ENCODE measurements at regions not wholly inside any gene's neighbourhood (a gene's known extent, or its start where the extent isn't known, plus 50 kb on each side); places are given as distances from the start of the nearest gene placed in this dataset.

DNA sequence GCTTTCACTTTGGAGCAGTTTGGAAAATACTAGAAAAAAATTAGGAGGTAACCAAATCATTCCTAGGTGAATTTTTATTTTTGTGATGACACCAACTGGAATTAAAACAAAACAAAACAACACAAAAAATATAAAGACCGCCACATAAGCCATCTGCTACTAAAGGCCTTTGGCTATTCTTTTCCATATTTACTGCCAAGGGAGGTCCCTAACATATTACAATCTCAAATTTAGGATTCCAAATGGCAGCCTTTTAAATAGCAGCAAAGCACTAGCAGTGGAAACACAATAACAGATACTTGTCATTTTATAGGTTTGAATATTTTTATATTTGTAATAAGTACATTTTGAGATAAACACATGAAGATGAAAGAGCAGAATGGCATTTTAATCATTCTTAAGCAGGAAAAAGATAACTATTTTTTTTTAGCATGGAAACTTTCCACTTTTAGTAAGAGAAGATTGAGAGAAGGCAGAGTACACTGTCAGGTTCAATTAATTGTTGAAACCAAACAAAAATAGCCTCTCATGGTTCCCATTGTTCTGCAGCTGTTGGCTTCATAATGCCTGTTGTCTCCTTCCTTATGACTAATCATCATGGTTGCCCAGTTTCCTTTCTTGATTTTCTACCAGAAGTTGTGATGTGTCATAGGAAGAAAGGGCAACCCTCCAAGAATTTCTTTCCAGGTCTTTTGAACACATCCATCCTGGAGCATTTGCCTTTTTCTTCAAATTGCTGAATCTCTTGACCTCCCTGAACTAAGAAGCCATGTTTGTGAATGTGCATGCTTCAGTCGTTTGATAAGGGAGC is 219.0 kb upstream of the EMCN start:
- H3K4me1 ChIP-seq (ENCODE audit: control insufficient read depth, insufficient read depth, low read length, poor library complexity, severe bottlenecking) = peaks cover 13% of the 10 kb centered on the region
- no peaks in the 10 kb centered on the region for H3K9me3 ChIP-seq (ENCODE audit: control insufficient read depth, low read length)
- peak overlapping the region; percentile 77 for H3K27ac ChIP-seq (ENCODE audit: low read depth, low read length, severe bottlenecking)
- H3K4me3 ChIP-seq (ENCODE audit: extremely low read depth, insufficient read depth, low read length, poor library complexity, severe bottlenecking) = no peak overlapping the region
- WGBS, 2 experiments (ENCODE audit: insufficient coverage in 2 of 2) = 60 to 86% methylated on average over 1 to 2 of the region's 2 CpGs
- no peaks in the 10 kb centered on the region for H3K36me3 ChIP-seq (ENCODE audit: control insufficient read depth, insufficient read depth, low read length)

DNA sequence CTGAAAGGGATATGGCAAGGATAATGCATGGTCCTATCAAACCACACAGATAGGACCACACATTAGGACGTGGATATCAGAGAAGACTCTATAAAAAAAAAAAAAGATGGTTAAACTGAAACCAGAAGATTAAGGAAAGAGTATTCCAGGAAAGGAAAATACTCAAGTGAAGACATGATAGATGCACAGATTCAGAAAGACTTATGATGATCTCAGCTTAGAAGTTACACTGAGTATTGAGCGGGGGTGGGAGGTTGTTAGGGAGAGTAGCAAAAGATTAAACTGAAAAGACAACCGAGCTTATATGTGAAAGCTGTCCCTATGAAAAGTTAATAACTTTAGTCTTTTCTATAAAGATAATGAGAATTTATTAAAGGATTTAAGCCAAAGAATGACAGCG is 211.0 kb upstream of the EMCN start:
- Histone ChIP-seq H3K9me3 (ENCODE audit: control insufficient read depth, low read length) (no peaks in the 10 kb centered on the region), H3K4me1 (ENCODE audit: control insufficient read depth, insufficient read depth, low read length, poor library complexity, severe bottlenecking) (no peaks in the 10 kb centered on the region), H3K4me3 (ENCODE audit: extremely low read depth, insufficient read depth, low read length, poor library complexity, severe bottlenecking) (no peak overlapping the region), H3K36me3 (ENCODE audit: control insufficient read depth, insufficient read depth, low read length) (no peaks in the 10 kb centered on the region), H3K27ac (ENCODE audit: low read depth, low read length, severe bottlenecking) (no peak overlapping the region)
- WGBS, 2 experiments (ENCODE audit: insufficient coverage in 2 of 2) = 86 to 100% methylated on average over 1 of the region's 4 CpGs

DNA sequence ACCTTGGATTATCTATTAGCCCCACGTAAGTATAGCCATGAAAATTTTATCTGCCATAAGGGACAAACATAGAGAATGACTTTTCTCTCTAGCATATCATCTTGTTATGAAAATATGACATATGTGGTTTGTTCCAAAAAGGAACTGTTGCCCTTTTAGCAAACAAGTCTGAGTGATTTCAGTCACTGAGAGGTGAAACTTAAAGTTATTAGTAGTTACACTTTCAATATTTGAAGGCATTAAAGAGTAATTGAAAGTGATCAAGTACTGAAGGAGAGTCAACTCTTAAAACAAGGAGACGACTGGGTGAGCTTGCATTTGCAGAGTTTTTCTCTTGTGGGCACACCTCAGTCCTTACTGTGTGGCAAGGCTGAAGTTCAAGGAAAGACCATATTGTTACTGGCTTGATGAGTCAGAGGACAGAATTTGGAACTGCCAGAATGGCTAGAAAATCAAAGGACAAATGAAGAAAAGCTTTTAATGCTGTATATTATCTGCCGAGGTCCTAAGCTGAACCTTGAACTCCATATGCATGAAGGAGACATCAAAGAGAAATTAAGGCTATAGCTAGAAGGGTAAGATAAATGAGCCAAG is 205.1 kb upstream of the EMCN start:
- Histone ChIP-seq H3K27ac (ENCODE audit: low read depth, low read length, severe bottlenecking) (no peak overlapping the region), H3K9me3 (ENCODE audit: control insufficient read depth, low read length) (no peaks in the 10 kb centered on the region), H3K4me1 (ENCODE audit: control insufficient read depth, insufficient read depth, low read length, poor library complexity, severe bottlenecking) (no peaks in the 10 kb centered on the region), H3K36me3 (ENCODE audit: control insufficient read depth, insufficient read depth, low read length) (no peaks in the 10 kb centered on the region), H3K4me3 (ENCODE audit: extremely low read depth, insufficient read depth, low read length, poor library complexity, severe bottlenecking) (no peak overlapping the region)
- 92 to 100% methylated on average over 2 to 3 of the region's 3 CpGs for WGBS, 2 experiments (ENCODE audit: insufficient coverage in 2 of 2)

DNA sequence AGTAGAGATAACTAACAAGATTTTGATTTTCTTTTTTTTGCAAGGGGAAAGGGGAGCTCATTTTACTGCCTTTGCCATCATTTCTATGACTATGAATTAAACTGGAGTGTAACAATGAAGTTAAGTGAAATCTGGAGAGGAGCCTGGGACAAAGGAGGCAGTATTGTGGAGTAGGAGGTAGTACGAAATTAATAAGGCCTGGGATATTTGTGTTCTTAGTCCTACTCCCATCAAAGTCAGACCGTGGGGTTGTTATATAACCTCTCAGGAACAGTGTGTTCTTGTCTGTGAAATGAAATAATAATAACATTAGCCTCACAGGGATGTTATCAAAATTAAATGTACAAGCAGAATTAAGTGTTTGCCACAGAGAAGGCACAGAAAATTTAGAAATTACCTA is 204.3 kb upstream of the EMCN start:
- Histone ChIP-seq H3K4me1 (ENCODE audit: control insufficient read depth, insufficient read depth, low read length, poor library complexity, severe bottlenecking) (no peaks in the 10 kb centered on the region), H3K36me3 (ENCODE audit: control insufficient read depth, insufficient read depth, low read length) (no peaks in the 10 kb centered on the region), H3K4me3 (ENCODE audit: extremely low read depth, insufficient read depth, low read length, poor library complexity, severe bottlenecking) (no peak overlapping the region), H3K9me3 (ENCODE audit: control insufficient read depth, low read length) (no peaks in the 10 kb centered on the region), H3K27ac (ENCODE audit: low read depth, low read length, severe bottlenecking) (no peak overlapping the region)
- no CpG with 5 or more reads among the region's 2 CpGs for WGBS, 2 experiments (ENCODE audit: insufficient coverage in 2 of 2)

DNA sequence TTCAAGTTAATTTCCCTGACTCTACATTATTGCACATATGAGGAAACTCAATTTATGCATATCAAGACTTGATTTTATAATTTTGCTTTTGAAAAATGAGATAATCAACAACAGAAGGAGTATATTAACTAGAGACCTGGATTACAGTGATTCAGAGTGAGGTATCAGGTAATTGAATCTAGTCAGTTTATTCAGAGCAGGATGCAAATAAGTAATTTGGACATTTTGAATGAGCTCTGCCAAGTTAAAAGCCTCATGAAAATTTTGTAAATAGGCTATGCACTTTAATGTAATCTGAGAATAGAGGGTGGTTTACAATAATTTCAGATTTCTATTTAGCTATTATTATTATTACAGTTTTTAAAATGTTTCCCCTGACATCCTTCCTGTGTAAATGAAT is 203.7 kb upstream of the EMCN start:
- H3K9me3 ChIP-seq (ENCODE audit: control insufficient read depth, low read length) = no peaks in the 10 kb centered on the region
- H3K27ac ChIP-seq (ENCODE audit: low read depth, low read length, severe bottlenecking) = no peak overlapping the region
- H3K4me3 ChIP-seq (ENCODE audit: extremely low read depth, insufficient read depth, low read length, poor library complexity, severe bottlenecking) = no peak overlapping the region
- no peaks in the 10 kb centered on the region for H3K4me1 ChIP-seq (ENCODE audit: control insufficient read depth, insufficient read depth, low read length, poor library complexity, severe bottlenecking)
- H3K36me3 ChIP-seq (ENCODE audit: control insufficient read depth, insufficient read depth, low read length) = no peaks in the 10 kb centered on the region

DNA sequence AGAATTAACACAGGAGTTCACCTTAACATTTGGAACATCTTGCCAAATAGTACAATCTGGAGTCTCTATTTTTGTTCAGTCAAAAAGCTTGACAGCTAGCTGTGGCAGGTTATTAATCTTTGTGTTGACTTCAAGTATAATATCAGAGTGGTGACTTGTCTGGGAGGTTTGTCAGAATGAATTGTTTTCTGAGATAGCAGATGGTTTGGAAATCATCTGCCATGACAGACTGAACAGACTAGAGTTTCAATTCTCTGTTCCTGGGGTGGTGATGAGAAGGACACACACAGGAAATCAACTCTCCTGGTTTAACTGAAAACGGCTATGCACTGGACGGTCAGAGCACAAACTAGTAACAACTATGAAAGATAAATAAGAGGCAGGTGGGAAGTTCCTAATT is 203.3 kb upstream of the EMCN start:
- Histone ChIP-seq H3K9me3 (ENCODE audit: control insufficient read depth, low read length) (no peaks in the 10 kb centered on the region), H3K4me1 (ENCODE audit: control insufficient read depth, insufficient read depth, low read length, poor library complexity, severe bottlenecking) (no peaks in the 10 kb centered on the region), H3K4me3 (ENCODE audit: extremely low read depth, insufficient read depth, low read length, poor library complexity, severe bottlenecking) (no peak overlapping the region), H3K36me3 (ENCODE audit: control insufficient read depth, insufficient read depth, low read length) (no peaks in the 10 kb centered on the region), H3K27ac (ENCODE audit: low read depth, low read length, severe bottlenecking) (no peak overlapping the region)
- 100% methylated on average over 2 of the region's 2 CpGs; no CpG with 5 or more reads in 1 of the 2 experiments for WGBS, 2 experiments (ENCODE audit: insufficient coverage in 2 of 2)

DNA sequence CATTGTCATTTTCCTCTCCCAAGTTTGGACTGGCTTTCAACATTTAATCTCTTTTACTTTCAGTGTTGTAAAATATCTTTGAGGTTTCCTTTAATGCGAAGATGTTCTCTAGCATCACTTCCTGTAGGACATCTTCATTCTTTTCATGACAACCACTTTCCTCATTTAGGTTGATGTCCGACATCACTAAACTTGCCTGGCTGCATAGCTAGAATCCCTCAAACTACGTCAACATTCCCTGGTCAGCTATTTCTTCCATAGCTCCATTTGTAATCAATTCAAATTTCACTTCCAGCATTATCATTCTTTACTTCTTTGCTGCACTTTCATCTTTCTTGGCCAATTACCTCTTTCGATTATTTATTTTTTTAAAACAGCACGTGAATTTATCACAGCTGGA is 198.6 kb upstream of the EMCN start:
- Histone ChIP-seq H3K36me3 (ENCODE audit: control insufficient read depth, insufficient read depth, low read length) (no peaks in the 10 kb centered on the region), H3K9me3 (ENCODE audit: control insufficient read depth, low read length) (no peaks in the 10 kb centered on the region), H3K4me1 (ENCODE audit: control insufficient read depth, insufficient read depth, low read length, poor library complexity, severe bottlenecking) (no peaks in the 10 kb centered on the region), H3K4me3 (ENCODE audit: extremely low read depth, insufficient read depth, low read length, poor library complexity, severe bottlenecking) (no peak overlapping the region), H3K27ac (ENCODE audit: low read depth, low read length, severe bottlenecking) (no peak overlapping the region)
- 91 to 92% methylated on average over 5 of the region's 5 CpGs for WGBS, 2 experiments (ENCODE audit: insufficient coverage in 2 of 2)

DNA sequence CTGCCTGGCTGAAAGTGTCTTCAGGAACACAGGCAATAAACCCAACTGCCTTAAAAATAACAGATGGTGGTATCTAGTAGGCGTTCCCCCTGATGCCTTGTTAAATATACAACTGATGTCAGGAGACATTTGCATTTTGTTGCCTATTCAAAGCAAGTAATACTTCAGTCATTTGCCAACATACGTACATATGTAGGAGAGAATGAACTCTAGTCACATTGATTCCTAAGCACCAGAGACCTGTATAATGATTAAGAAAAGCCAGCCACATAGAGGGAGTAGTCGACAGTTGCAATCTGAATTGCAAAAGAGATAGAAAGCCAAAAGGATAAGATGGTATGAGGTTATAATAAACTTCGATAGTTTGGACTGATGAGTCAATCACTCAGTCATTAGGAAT is 191.0 kb upstream of the EMCN start:
- WGBS, 2 experiments (ENCODE audit: insufficient coverage in 2 of 2) = 81 to 100% methylated on average over 2 of the region's 4 CpGs

DNA sequence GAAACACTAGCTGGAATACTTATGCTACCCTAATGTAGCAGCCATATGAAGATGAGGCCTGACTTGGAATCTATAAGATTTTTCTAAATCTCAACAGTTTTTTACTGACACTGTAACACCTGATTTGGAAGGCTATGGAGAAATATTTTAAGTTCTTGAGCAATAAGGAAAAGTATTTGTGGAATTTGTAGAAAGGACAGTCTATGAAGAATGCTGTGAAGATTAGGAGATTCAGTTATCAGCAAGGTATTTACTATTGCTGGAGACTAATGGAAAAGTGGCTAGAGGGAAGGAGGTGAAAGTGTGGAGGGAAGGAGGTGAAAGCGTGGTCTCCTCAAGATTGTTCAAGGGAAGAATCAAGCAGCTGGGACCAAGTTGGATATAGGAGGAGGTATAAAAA is 190.0 kb upstream of the EMCN start:
- 93 to 100% methylated on average over 1 of the region's 1 CpG for WGBS, 2 experiments (ENCODE audit: insufficient coverage in 2 of 2)
- H3K9me3 ChIP-seq (ENCODE audit: control insufficient read depth, low read length) = no peaks in the 10 kb centered on the region
- no peak overlapping the region for H3K4me3 ChIP-seq (ENCODE audit: extremely low read depth, insufficient read depth, low read length, poor library complexity, severe bottlenecking)
- H3K36me3 ChIP-seq (ENCODE audit: control insufficient read depth, insufficient read depth, low read length) = no peaks in the 10 kb centered on the region
- H3K4me1 ChIP-seq (ENCODE audit: control insufficient read depth, insufficient read depth, low read length, poor library complexity, severe bottlenecking) = no peaks in the 10 kb centered on the region
- no peak overlapping the region for H3K27ac ChIP-seq (ENCODE audit: low read depth, low read length, severe bottlenecking)

More for the DNA sequence above, 191.0 kb upstream of the EMCN start:
- Histone ChIP-seq H3K36me3 (ENCODE audit: control insufficient read depth, insufficient read depth, low read length) (no peaks in the 10 kb centered on the region), H3K4me1 (ENCODE audit: control insufficient read depth, insufficient read depth, low read length, poor library complexity, severe bottlenecking) (no peaks in the 10 kb centered on the region), H3K9me3 (ENCODE audit: control insufficient read depth, low read length) (no peaks in the 10 kb centered on the region), H3K4me3 (ENCODE audit: extremely low read depth, insufficient read depth, low read length, poor library complexity, severe bottlenecking) (no peak overlapping the region), H3K27ac (ENCODE audit: low read depth, low read length, severe bottlenecking) (no peak overlapping the region)

DNA sequence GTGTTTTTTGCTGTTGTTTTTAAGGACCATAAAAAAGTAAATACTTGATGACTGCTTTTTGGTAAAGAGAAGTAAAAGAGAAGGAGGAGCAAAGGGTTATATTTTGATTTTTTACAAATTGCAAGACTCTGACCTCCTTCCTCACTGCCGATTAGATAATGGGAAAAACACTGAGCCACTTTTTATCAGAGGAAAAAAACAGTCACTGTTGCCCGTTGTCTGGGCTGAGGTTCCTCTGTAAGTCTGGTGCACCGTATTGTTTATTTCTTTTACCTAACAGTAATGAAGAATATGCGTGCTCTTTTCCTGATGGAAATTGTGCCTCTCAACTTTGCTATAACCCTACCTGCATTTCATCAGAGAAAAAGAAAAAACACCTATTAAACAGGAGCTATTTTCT is 178.7 kb upstream of the EMCN start:
- H3K4me3 ChIP-seq (ENCODE audit: extremely low read depth, insufficient read depth, low read length, poor library complexity, severe bottlenecking) = no peak overlapping the region
- H3K27ac ChIP-seq (ENCODE audit: low read depth, low read length, severe bottlenecking) = peak overlapping the region; percentile 65
- no peaks in the 10 kb centered on the region for H3K36me3 ChIP-seq (ENCODE audit: control insufficient read depth, insufficient read depth, low read length)
- 66 to 85% methylated on average over 2 to 3 of the region's 4 CpGs for WGBS, 2 experiments (ENCODE audit: insufficient coverage in 2 of 2)
- peaks cover 19% of the 10 kb centered on the region for H3K4me1 ChIP-seq (ENCODE audit: control insufficient read depth, insufficient read depth, low read length, poor library complexity, severe bottlenecking)
- H3K9me3 ChIP-seq (ENCODE audit: control insufficient read depth, low read length) = no peaks in the 10 kb centered on the region

DNA sequence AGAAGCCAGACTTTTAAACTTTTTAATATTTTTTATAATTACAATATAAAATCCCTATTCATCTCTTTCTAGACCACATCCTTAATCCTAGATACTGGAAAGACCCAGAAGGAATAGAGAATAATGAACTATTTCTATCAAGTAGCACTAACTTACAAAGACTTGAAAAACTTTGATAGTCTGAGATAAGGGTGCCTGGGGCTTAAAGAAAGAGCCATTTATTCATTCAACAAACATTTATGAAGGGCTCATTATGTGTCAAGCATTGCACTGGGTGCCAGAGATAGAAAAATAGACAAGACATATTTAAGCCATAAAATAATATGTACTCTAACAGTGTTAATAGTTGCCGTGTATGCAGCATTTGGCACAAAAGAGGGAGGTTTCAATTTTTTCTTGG is 178.0 kb upstream of the EMCN start:
- H3K27ac ChIP-seq (ENCODE audit: low read depth, low read length, severe bottlenecking) = peak overlapping the region; percentile 65
- no peaks in the 10 kb centered on the region for H3K9me3 ChIP-seq (ENCODE audit: control insufficient read depth, low read length)
- no CpG with 5 or more reads among the region's 1 CpG for WGBS, 2 experiments (ENCODE audit: insufficient coverage in 2 of 2)
- H3K4me3 ChIP-seq (ENCODE audit: extremely low read depth, insufficient read depth, low read length, poor library complexity, severe bottlenecking) = no peak overlapping the region
- H3K4me1 ChIP-seq (ENCODE audit: control insufficient read depth, insufficient read depth, low read length, poor library complexity, severe bottlenecking) = peaks cover 19% of the 10 kb centered on the region
- H3K36me3 ChIP-seq (ENCODE audit: control insufficient read depth, insufficient read depth, low read length) = no peaks in the 10 kb centered on the region

Data from mesodermal cell (in vitro differentiated cells).